BLaER1 (cell line): ENCODE measurements at regions not wholly inside any gene's neighbourhood (a gene's known extent, or its start where the extent isn't known, plus 50 kb on each side); places are given as distances from the start of the nearest gene placed in this dataset.
"Not testable (repeated sequence)": the region's sequence is repeated elsewhere in the genome, so short reads cannot be mapped to it uniquely, and the experiment has no call there.

Source experiments
- H3K27ac ChIP-seq: shearing (Covaris generic); formaldehyde crosslinking; 2 replicates; pipeline ENCODE4 v1.8.1; 2022
- H3K27me3 ChIP-seq: shearing (Covaris generic); formaldehyde crosslinking; 2 replicates; pipeline ENCODE4 v1.8.1; 2022
- H3K36me3 ChIP-seq: shearing (Covaris generic); formaldehyde crosslinking; 2 replicates; pipeline ENCODE4 v1.8.1; 2022
- H3K4me1 ChIP-seq: shearing (Covaris generic); formaldehyde crosslinking; 2 replicates; pipeline ENCODE4 v1.8.1; 2022
- H3K4me2 ChIP-seq: shearing (Covaris generic); formaldehyde crosslinking; 2 replicates; pipeline ENCODE4 v1.8.1; 2022
- H3K4me3 ChIP-seq: shearing (Covaris generic); formaldehyde crosslinking; 2 replicates; pipeline ENCODE4 v1.8.1; 2022
- H3K9ac ChIP-seq: shearing (Covaris generic); formaldehyde crosslinking; 2 replicates; pipeline ENCODE4 v1.8.1; 2022
- H3K9me3 ChIP-seq: shearing (Covaris generic); formaldehyde crosslinking; 2 replicates; pipeline ENCODE4 v1.8.1; 2022
- H4K20me1 ChIP-seq: shearing (Covaris generic); formaldehyde crosslinking; 2 replicates; pipeline ENCODE4 v1.8.1; 2022
- Cebpa-rat ChIP-seq: shearing (Covaris generic); IDR thresholded peaks from 2 replicates; pipeline ENCODE4 v1.8.1; 2022

- Histone ChIP-seq H3K9me3 (no peaks in the 10 kb centered on the region), H3K27me3 (no peaks in the 10 kb centered on the region), H3K27ac (no peak overlapping the region), H4K20me1 (no peaks in the 10 kb centered on the region), H3K36me3 (no peaks in the 10 kb centered on the region), H3K4me3 (no peak overlapping the region), H3K4me2 (no peak overlapping the region), H3K4me1 (no peaks in the 10 kb centered on the region), H3K9ac (no peak overlapping the region)
- TF ChIP-seq Cebpa-rat, result no peak
These were observed 292.8 kb upstream of the KLF4 start for GRCh38 chr9:107782381-107782780.

GRCh38 chr9:107780960-107781359, 291.4 kb upstream of the KLF4 start:
- H3K9me3 ChIP-seq, result no peaks in the 10 kb centered on the region
- H3K4me3 ChIP-seq, result no peak overlapping the region
- H3K4me1 ChIP-seq, result no peaks in the 10 kb centered on the region
- H3K27me3 ChIP-seq, result no peaks in the 10 kb centered on the region
- H4K20me1 ChIP-seq, result no peaks in the 10 kb centered on the region
- no peak overlapping the region for H3K9ac ChIP-seq
- H3K36me3 ChIP-seq, result no peaks in the 10 kb centered on the region
- no peak overlapping the region for H3K27ac ChIP-seq
- no peak for TF ChIP-seq Cebpa-rat
- H3K4me2 ChIP-seq, result no peak overlapping the region

GRCh38 chr9:107779731-107780130, 290.2 kb upstream of the KLF4 start:
- no peak for TF ChIP-seq Cebpa-rat
- no peaks in the 10 kb centered on the region for H3K4me1 ChIP-seq
- no peak overlapping the region for H3K4me3 ChIP-seq

GRCh38 chr9:107778661-107779060, 289.1 kb upstream of the KLF4 start:
- no peaks in the 10 kb centered on the region for H3K4me1 ChIP-seq
- H3K4me2 ChIP-seq, result no peak overlapping the region
- no peak for TF ChIP-seq Cebpa-rat
- no peak overlapping the region for H3K9ac ChIP-seq
- H3K36me3 ChIP-seq, result no peaks in the 10 kb centered on the region
- H3K27ac ChIP-seq, result no peak overlapping the region
- H3K27me3 ChIP-seq, result no peaks in the 10 kb centered on the region
- H4K20me1 ChIP-seq, result no peaks in the 10 kb centered on the region
- no peak overlapping the region for H3K4me3 ChIP-seq
- H3K9me3 ChIP-seq, result peaks cover 9% of the 10 kb centered on the region

More at GRCh38 chr9:107779731-107780130, 290.2 kb upstream of the KLF4 start:
- Histone ChIP-seq H3K4me2 (no peak overlapping the region), H4K20me1 (no peaks in the 10 kb centered on the region), H3K9me3 (no peaks in the 10 kb centered on the region), H3K36me3 (no peaks in the 10 kb centered on the region), H3K27ac (no peak overlapping the region), H3K9ac (no peak overlapping the region), H3K27me3 (no peaks in the 10 kb centered on the region)

- H3K4me3 ChIP-seq, H3K9ac ChIP-seq, H3K36me3 ChIP-seq, H4K20me1 ChIP-seq, H3K4me1 ChIP-seq, H3K27ac ChIP-seq, H3K4me2 ChIP-seq, H3K27me3 ChIP-seq: not testable (repeated sequence)
- peaks cover 28% of the 10 kb centered on the region for H3K9me3 ChIP-seq
These were observed 284.5 kb upstream of the KLF4 start for GRCh38 chr9:107774099-107774498.

- Histone ChIP-seq H3K4me2 (no peak overlapping the region), H3K9ac (no peak overlapping the region), H3K27ac (no peak overlapping the region), H3K9me3 (peaks cover 28% of the 10 kb centered on the region), H3K4me1 (no peaks in the 10 kb centered on the region), H4K20me1 (no peaks in the 10 kb centered on the region), H3K4me3 (no peak overlapping the region), H3K27me3 (no peaks in the 10 kb centered on the region), H3K36me3 (0 out of 2 replicates have a peak, but pooled peaks cover 4% of the 10 kb centered on the region)
- TF ChIP-seq Cebpa-rat, result no peak
These were observed 283.4 kb upstream of the KLF4 start for GRCh38 chr9:107772988-107773387.

GRCh38 chr9:107770716-107771115, 281.1 kb upstream of the KLF4 start:
- Histone ChIP-seq H3K27ac (no peak overlapping the region), H3K4me3 (no peak overlapping the region), H3K27me3 (no peaks in the 10 kb centered on the region), H3K9ac (no peak overlapping the region), H3K36me3 (0 out of 2 replicates have a peak, but pooled peaks cover 4% of the 10 kb centered on the region), H3K4me2 (no peak overlapping the region), H4K20me1 (no peaks in the 10 kb centered on the region), H3K4me1 (no peaks in the 10 kb centered on the region), H3K9me3 (peaks cover 28% of the 10 kb centered on the region)
- TF ChIP-seq Cebpa-rat, result no peak

GRCh38 chr9:107768224-107768623, 278.7 kb upstream of the KLF4 start:
- Histone ChIP-seq H3K9ac (no peak overlapping the region), H4K20me1 (no peaks in the 10 kb centered on the region), H3K9me3 (peaks cover 15% of the 10 kb centered on the region), H3K36me3 (0 out of 2 replicates have a peak, but pooled peaks cover 2% of the 10 kb centered on the region), H3K27me3 (no peaks in the 10 kb centered on the region), H3K4me1 (no peaks in the 10 kb centered on the region), H3K4me3 (no peak overlapping the region), H3K27ac (no peak overlapping the region), H3K4me2 (no peak overlapping the region)
- TF ChIP-seq Cebpa-rat, result no peak

- Histone ChIP-seq H3K9ac (no peak overlapping the region), H3K4me1 (no peaks in the 10 kb centered on the region), H3K36me3 (no peaks in the 10 kb centered on the region), H3K27ac (no peak overlapping the region), H3K4me2 (no peak overlapping the region), H3K9me3 (peaks cover 10% of the 10 kb centered on the region), H3K27me3 (no peaks in the 10 kb centered on the region), H3K4me3 (no peak overlapping the region), H4K20me1 (no peaks in the 10 kb centered on the region)
- no peak for TF ChIP-seq Cebpa-rat
These were observed 278.1 kb upstream of the KLF4 start for GRCh38 chr9:107767711-107768110.

GRCh38 chr9:107763469-107763868, 273.9 kb upstream of the KLF4 start:
- not testable (repeated sequence) for H3K27ac ChIP-seq, H3K4me1 ChIP-seq, H3K4me2 ChIP-seq, H3K4me3 ChIP-seq, H3K36me3 ChIP-seq, H3K27me3 ChIP-seq, H3K9ac ChIP-seq, H4K20me1 ChIP-seq, H3K9me3 ChIP-seq

GRCh38 chr9:107761307-107761706, 271.7 kb upstream of the KLF4 start:
- Histone ChIP-seq H4K20me1 (no peaks in the 10 kb centered on the region), H3K4me1 (no peaks in the 10 kb centered on the region), H3K4me2 (no peak overlapping the region), H3K27ac (no peak overlapping the region), H3K4me3 (no peak overlapping the region), H3K27me3 (no peaks in the 10 kb centered on the region), H3K9me3 (no peaks in the 10 kb centered on the region), H3K9ac (no peak overlapping the region), H3K36me3 (no peaks in the 10 kb centered on the region)
- TF ChIP-seq Cebpa-rat, result no peak
